ENCODE measurements at regions not wholly inside any gene's neighbourhood (a gene's known extent, or its start where the extent isn't known, plus 50 kb on each side); places are given as distances from the start of the nearest gene placed in this dataset.

DNA sequence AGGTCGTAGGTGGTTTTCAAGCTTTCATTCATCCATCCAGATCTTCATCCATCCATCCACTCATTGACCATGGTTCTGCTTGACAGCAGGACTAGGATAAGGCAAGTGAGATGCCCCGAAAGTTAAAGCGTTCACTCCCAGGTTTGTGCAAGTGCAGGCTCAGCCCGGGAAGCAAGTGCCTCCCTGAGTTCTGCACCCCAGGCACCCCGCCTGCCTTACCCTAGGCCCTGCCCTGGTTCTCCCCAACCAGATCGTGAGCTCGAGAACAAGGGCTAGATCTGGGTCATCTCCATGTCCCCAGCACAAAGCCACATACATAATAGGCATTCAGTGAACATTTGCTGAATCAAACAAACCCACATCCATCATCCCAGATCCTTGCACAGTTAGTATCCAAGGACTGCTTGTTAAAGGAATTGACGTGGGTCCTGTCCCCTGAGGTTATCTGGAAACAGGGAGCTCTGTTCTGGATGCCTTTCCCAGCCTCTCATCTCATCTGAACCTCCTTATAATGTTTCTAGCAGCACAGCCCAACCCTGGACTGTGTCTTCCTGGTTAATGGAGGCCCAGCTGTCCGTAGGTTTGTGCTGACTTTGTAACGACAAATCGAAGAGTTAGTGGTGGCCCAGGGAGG is 116.1 kb upstream of the GPC1 start:
- 83% methylated on average over 11 of the region's 11 CpGs for WGBS (ENCODE audit: insufficient coverage)
- no peaks in the 10 kb centered on the region for H3K4me1 Mint-ChIP-seq
- ATAC-seq, result peak in 1 of 3 donors; percentile 1

DNA sequence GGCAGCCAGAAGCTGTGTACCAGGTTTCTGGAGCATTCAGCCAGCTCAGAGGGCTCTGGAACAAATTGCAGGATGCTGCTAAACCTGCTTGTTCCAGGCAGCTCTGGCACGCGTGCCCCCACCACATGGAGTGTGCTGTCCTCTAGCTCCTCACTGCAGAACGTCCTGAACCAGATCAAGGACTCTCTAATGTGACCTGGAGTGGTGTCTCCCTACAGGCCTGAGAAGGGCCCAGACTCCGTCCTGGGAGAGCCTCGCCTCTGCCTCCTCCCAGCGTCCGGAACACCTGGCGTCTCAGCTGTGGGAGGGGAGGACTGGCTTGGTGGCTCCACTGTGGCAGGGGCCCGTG is 115.6 kb upstream of the GPC1 start:
- ATAC-seq, result peak in 1 of 3 donors; percentile 5
- Mint-ChIP-seq H3K27me3 (ENCODE audit: low read depth in 2 of 2) (peaks cover 8 to 9% of the 10 kb centered on the region in 2 donors), H3K4me3 (no peak overlapping the region), H3K9me3 (no peaks in the 10 kb centered on the region), H3K27ac (no peak overlapping the region), H3K36me3 (no peaks in the 10 kb centered on the region), H3K4me1 (no peaks in the 10 kb centered on the region)
- Histone ChIP-seq H3K9me3 (ENCODE audit: control insufficient read depth, insufficient read depth, low read length) (no peaks in the 10 kb centered on the region), H3K27ac (ENCODE audit: low read length) (no peak overlapping the region), H3K4me1 (ENCODE audit: control insufficient read depth, insufficient read depth, low read length) (no peaks in the 10 kb centered on the region), H3K4me3 (ENCODE audit: low read length) (no peak overlapping the region), H3K27me3 (ENCODE audit: control insufficient read depth, insufficient read depth, low read length) (no peaks in the 10 kb centered on the region), H3K36me3 (ENCODE audit: control insufficient read depth, insufficient read depth, low read length) (no peaks in the 10 kb centered on the region)
- intact Hi-C loops (cut with micrococcal nuclease), result no loop called here
- WGBS (ENCODE audit: insufficient coverage), result 79% methylated on average over 9 of the region's 9 CpGs
- TF ChIP-seq, protein P1, sequence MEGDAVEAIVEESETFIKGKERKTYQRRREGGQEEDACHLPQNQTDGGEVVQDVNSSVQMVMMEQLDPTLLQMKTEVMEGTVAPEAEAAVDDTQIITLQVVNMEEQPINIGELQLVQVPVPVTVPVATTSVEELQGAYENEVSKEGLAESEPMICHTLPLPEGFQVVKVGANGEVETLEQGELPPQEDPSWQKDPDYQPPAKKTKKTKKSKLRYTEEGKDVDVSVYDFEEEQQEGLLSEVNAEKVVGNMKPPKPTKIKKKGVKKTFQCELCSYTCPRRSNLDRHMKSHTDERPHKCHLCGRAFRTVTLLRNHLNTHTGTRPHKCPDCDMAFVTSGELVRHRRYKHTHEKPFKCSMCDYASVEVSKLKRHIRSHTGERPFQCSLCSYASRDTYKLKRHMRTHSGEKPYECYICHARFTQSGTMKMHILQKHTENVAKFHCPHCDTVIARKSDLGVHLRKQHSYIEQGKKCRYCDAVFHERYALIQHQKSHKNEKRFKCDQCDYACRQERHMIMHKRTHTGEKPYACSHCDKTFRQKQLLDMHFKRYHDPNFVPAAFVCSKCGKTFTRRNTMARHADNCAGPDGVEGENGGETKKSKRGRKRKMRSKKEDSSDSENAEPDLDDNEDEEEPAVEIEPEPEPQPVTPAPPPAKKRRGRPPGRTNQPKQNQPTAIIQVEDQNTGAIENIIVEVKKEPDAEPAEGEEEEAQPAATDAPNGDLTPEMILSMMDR (IDR thresholded peaks at IDR 0.05), result no peak
- DNase-seq, result peak in 1 of 2 donors; percentile 1

More for the DNA sequence above, 116.1 kb upstream of the GPC1 start:
- Histone ChIP-seq H3K27me3 (ENCODE audit: control insufficient read depth, insufficient read depth, low read length) (no peaks in the 10 kb centered on the region), H3K36me3 (ENCODE audit: control insufficient read depth, insufficient read depth, low read length) (no peaks in the 10 kb centered on the region), H3K4me1 (ENCODE audit: control insufficient read depth, insufficient read depth, low read length) (no peaks in the 10 kb centered on the region), H3K9me3 (ENCODE audit: control insufficient read depth, insufficient read depth, low read length) (no peaks in the 10 kb centered on the region), H3K27ac (ENCODE audit: low read length) (no peak overlapping the region), H3K4me3 (ENCODE audit: low read length) (no peak overlapping the region)
- intact Hi-C loops (cut with micrococcal nuclease), result no loop called here
- Mint-ChIP-seq H3K27me3 (ENCODE audit: low read depth in 2 of 2) (peaks cover 9 to 13% of the 10 kb centered on the region in 2 donors), H3K4me3 (no peak overlapping the region), H3K27ac (no peak overlapping the region), H3K9me3 (no peaks in the 10 kb centered on the region), H3K36me3 (no peaks in the 10 kb centered on the region)
- TF ChIP-seq, protein P1 (IDR thresholded peaks at IDR 0.05), result no peak
- DNase-seq, result peak in 1 of 2 donors; percentile 10

DNA sequence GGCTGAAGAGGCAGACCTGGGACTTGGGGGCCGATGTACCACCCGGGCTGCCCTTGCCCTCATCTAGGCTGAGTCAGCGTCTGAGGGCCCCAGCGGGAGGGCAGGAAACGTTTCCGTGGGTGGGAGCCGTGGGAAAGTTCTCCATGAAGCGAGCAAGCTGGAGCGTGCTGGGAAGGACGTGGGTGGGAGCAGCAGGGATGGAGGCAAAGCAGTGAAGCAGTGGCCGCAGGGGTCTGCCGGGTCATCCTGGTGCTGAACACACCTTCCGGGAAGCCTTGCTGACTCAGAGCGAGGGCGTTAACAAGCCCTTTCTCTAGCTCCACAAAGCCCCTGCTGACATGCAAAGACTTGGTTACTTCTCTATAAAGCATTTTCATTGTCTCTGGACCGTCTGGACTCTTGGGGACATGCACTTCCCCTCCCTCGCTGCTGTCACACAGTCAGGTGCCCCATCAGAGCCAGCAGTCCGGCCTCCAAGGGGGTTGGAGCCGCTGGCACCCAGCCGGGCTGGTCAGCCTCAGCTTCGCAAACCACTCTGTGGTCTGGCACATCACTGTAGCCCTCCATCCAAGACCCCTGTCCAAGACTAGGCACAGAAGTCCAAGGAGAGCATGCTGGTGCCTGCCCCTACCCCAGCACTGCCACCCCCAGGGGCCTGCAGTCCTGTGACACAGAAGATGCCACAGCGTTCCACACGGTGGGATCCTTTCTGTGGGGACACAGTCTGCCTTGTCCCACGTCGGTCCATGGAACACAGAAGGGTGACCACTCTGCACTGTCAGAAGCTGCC is 115.1 kb upstream of the GPC1 start:
- 61% methylated on average over 25 of the region's 25 CpGs for WGBS (ENCODE audit: insufficient coverage)
- H3K4me3 ChIP-seq (ENCODE audit: low read length), result no peak overlapping the region

More for the DNA sequence above, 115.1 kb upstream of the GPC1 start:
- no peaks in the 10 kb centered on the region for H3K36me3 ChIP-seq (ENCODE audit: control insufficient read depth, insufficient read depth, low read length)
- no peaks in the 10 kb centered on the region for H3K27me3 ChIP-seq (ENCODE audit: control insufficient read depth, insufficient read depth, low read length)
- no peak overlapping the region for H3K27ac Mint-ChIP-seq
- H3K27me3 Mint-ChIP-seq (ENCODE audit: low read depth in 2 of 2), result peaks cover 7 to 9% of the 10 kb centered on the region in 2 donors
- H3K36me3 Mint-ChIP-seq, result no peaks in the 10 kb centered on the region
- H3K9me3 ChIP-seq (ENCODE audit: control insufficient read depth, insufficient read depth, low read length), result no peaks in the 10 kb centered on the region
- ATAC-seq (peak in 1 of 3 donors; percentile 5), DNase-seq (peak in 1 of 2 donors; percentile 7)
- intact Hi-C loops (cut with micrococcal nuclease), result no loop called here
- TF ChIP-seq, protein P1 (IDR thresholded peaks at IDR 0.05), result no peak
- no peak overlapping the region for H3K27ac ChIP-seq (ENCODE audit: low read length)
- no peaks in the 10 kb centered on the region for H3K4me1 Mint-ChIP-seq
- no peaks in the 10 kb centered on the region for H3K9me3 Mint-ChIP-seq
- H3K4me3 Mint-ChIP-seq, result no peak overlapping the region
- no peaks in the 10 kb centered on the region for H3K4me1 ChIP-seq (ENCODE audit: control insufficient read depth, insufficient read depth, low read length)
